ENCODE measurements at regions not wholly inside any gene's neighbourhood (a gene's known extent, or its start where the extent isn't known, plus 50 kb on each side); places are given as distances from the start of the nearest gene placed in this dataset.

DNA sequence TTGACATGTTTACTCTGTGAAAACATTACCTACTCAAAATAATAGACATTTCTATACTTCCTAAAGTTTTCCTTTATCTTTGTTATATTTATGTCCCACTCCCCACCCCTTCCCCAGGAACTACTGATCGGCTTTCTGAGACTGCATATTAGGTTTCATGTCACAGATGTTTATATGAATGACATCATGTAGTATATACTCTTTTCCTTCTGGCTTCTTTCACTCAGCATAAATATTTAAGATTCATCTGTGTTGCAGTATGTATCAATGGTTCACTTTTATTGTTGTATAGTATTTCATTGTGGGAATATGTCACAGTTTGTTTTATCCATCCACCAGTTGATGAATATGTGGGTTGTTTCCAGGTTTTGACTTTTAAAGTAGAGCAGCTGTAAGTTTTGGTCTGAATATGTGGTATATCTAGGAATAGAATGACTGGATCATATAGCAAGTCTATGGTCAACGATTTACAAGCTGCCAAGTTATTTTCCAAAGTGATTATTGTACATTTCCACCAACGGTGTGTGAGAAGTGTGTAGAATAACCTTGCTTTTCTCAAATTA, 73.8 kb upstream of the CAV2 start:
- no peak for DNase-seq

DNA sequence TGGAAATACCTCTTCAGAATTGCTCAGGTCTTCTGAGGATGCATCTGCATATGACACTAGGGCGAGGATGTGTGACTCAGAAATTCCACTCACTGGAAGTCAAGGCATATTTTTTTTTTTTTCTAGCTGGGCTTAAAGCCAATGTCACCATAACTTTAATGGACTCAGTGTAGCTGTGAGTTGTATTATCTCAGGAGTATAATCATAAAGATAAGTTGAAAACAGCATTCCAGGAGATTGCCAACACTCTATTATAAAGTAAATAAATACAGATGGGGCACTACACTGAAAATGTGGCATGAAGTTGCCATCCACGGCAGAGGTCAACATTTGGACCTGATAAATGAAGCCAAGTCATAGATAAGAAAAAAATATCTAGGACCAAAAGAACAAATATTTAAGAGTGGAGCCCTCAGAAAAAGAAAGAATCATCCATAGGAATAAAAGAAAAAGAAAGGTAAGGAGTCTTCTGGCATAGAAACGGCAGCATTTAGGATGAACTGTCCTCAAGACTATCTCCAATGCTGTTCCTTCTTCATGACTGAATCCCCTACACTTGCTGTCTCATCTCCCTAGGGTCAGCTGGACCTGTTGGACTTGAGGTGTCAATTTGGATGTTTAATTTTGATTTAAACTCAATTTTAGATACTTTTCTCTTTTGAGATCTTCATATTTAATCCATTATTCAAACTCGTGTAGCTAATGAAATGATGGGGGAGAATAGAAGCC, 72.9 kb upstream of the CAV2 start:
- DNase-seq = no peak

DNA sequence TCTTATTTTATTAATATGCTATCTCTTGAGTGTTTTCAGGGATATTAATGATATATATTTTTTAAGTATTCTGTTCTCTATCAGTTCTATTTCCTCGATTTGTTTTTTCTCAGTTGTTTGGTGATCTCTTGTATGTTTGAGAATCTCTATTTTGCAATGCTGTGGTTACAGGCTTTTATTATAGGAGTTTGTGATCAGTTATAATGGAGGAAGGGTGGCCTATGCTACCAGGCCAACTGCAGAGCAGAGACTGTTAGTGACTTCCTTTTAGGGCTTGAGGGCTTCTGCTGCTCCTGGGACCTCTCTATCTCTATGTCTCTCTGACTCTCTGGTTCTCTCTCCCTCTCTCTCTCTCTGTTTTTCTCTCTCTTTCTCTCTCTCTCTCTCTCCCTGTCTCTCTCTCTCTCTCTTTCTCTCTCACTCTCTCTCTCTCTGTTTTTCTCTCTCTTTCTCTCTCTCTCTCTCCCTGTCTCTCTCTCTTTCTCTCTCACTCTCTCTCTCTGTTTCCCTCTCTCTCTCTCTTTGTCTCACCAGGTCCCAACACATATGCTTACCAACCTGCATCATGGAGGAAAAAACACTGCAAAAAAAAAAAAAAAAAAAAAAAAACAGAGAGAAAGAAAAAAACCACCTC, 69.4 kb upstream of the CAV2 start:
- DNase-seq = no peak

DNA sequence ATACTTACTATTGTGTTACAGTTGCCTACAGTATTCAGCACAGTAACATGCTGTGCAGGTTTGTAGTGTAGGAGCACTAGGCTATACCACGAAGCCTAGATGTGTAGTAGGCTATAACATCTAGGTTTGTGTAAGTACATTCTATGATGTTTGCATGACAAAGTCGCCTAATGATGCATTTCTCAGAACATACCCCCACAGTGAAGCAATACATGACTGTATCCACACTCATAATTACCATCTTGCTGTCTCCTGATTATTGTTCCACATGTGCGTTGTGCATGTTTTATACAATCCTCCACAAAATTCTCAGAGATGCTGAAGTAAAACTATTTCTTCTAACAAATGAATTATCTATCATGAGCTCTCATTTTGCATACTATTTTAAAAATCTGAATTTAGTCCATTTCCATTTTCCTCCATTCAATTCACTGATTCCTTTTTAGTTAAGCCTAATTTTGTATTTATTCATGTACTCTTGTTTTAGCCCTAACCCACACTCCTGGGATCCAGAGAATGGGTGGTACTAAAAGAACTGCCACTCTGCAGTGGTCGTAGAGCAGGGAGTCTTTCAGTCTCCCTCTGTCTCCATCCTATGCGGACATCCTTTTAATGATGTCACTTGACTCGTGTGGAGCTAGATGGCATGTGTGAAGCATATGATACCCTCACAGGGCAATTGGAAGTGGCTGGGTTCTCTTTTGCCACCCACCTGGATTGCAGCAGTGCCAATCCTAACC, 67.6 kb upstream of the CAV2 start:
- DNase-seq = no peak

- no peak for DNase-seq
Measured at GRCh38 chr7:116432527-116432916, 67.0 kb upstream of the CAV2 start.

DNA sequence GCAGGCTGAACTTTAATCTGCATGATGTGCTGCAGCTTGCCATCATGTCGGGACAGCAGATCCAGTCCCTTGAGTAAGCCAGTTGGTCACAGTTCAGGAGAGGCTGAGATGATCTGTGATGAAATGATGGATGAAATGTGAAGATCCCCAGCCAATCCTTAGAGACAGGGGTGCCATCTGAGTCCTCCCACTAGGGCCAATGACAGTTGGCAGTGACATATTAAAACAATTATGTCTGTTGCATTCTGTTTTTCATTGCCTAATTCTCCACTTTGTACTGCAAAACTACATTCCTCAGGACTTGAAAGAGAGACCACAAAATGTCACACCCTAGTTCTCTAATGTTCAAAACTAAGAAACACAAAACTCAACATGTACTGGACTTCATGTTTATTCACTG, 66.3 kb upstream of the CAV2 start:
- DNase-seq = no peak

DNA sequence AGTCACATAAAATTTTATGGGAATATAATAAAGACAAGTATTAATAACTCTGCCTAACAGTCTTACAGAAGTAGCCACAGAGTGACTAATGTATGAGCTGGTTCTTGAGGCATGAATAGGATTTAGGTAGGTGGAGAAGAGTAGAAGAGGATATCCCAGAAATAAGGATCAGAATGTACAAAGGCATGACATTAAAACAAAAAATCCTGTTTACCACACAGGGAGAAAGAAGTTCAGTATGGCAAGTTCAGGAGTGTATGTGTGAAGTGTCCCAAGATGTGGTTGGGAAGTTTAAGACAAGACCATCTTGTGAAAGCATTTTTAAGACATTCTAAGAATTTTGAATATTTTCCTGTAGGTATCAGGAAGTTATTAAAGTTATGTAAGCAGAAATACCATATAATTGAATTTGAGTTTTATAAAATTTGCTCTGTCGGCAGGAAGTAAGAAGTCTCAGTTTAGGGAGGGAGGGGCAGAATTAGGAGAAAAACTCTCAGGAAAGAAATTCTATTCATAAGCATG, 64.7 kb upstream of the CAV2 start:
- no peak for DNase-seq

GRCh38 chr7:116436305-116436826, 63.2 kb upstream of the CAV2 start:
- no peak for DNase-seq

GRCh38 chr7:116438267-116438666, 61.3 kb upstream of the CAV2 start:
- no peak for DNase-seq

DNA sequence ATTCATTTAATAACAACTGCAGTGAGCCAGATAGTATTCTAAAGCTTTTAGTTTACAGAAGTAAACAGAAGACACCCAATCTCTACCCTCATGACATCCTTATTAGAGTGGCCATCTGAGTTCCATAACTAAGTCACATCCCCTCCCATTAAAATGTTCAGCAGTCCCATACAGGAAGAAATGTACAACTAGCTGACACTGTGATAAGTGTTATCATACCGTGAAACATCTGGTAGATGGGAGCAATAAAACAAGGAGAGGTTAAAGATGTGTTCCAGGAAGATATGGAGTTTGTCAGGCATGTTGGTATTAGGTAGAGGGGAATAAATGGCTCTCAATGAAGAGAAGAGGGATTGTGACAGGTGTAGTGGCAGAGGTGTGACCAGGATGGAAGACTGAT, 60.5 kb upstream of the CAV2 start:
- no peak for DNase-seq

DNA sequence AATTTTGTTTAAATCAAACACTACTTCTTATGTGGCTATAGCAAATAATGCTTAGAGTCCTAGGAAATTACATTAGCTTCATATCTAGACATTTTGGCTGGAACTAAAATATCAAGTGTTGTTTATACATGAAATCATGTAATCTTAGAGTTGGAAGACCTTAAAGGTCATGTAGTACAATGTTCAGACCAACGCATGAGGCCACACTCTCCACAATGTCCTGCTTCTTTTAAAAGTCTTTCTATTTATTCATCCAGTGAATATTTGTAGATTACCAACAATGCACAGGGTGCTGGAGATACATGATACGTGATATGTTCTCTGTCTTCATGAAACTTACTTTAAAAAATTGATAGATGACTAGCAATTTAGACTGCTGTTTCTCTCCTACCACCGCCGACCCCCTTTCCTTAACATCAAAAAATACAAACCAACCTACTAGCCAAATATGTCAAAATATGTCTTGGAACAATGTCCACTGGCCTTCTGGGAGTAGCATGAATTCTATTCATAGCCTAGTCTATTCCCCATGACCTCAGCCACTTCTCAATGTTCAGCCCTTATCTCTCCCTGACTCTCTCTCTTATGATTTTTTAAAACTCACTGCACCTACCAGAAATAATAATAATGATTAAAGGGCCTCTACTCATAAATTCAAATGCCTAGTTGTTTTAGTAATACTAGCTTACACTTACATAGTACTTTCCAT, 59.5 kb upstream of the CAV2 start:
- DNase-seq = no peak

- no peak for DNase-seq
Measured at GRCh38 chr7:116441534-116441933, 58.0 kb upstream of the CAV2 start.

GRCh38 chr7:116443101-116443523, 56.4 kb upstream of the CAV2 start:
- DNase-seq = no peak

DNA sequence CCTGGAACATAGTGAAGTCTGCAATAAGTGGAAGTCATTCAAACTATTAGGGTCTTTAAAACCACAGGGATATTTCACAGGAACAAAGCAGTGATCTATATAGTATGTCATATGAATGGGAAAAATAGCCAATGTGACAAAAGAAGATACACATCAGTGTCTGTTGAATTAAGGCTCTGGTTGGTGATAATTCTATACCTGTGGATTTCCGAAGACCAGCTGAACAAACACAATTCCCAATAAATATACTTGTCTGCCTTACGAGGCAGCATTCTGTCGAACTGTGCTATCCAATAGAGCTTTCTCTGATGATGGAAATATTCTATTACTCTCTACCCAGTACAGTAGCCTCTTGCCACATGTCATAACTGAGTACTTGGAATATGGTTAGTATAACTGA, 55.9 kb upstream of the CAV2 start:
- no peak for DNase-seq

DNA sequence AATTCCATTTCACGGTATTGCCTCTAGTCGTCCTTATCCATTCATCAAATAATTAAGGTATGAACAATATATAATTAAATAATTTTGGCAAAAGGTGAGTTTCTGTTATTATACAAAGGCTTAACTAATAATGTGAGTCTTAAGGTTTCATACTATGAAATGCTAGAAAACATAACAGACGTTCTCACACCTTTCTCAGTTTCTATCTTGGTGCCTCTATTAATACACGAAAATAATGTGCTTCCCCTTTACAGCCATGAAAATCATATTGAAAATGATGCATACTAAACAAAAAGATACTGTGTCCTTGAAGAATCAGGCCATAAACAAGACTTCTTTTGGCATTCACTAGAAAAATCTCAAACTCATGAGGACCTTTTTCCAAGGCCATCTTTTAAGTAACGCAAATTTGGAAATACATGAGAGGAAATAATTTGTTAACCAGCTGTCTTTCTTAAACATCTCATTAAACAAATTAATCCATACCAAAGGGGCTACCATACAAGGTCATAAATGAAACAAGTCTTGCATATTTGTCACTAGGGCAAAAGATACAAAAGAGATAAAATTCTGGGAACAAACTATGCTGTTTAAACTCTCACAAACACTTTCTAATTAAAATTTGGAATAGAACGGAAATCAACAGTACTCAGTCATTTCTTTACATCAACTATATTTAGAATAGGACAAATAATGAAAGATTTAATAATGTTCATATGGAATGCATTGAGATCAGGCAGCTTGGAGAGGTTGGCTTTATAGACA, 53.9 kb upstream of the CAV2 start:
- DNase-seq = no peak

GRCh38 chr7:116446212-116446855, 53.2 kb upstream of the CAV2 start:
- no peak for DNase-seq

DNA sequence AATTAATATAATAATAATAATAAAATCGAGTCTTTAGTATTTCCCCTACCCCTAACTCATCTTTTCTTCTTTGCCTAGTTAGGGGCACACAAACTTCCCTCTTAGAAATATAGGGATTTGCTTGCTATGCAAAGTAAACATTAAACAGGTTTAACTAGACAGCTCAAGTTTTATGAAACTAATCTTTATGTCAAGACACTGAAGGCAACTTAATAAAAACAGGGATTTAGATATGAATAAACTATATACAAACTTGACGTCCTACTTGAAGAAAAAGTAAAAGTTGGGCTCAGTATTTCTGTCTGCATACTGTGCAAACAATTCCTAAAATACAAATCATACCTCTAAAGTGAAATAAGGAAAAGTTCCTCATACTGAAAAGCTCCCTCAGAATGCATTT, 52.1 kb upstream of the CAV2 start:
- DNase-seq = no peak

DNA sequence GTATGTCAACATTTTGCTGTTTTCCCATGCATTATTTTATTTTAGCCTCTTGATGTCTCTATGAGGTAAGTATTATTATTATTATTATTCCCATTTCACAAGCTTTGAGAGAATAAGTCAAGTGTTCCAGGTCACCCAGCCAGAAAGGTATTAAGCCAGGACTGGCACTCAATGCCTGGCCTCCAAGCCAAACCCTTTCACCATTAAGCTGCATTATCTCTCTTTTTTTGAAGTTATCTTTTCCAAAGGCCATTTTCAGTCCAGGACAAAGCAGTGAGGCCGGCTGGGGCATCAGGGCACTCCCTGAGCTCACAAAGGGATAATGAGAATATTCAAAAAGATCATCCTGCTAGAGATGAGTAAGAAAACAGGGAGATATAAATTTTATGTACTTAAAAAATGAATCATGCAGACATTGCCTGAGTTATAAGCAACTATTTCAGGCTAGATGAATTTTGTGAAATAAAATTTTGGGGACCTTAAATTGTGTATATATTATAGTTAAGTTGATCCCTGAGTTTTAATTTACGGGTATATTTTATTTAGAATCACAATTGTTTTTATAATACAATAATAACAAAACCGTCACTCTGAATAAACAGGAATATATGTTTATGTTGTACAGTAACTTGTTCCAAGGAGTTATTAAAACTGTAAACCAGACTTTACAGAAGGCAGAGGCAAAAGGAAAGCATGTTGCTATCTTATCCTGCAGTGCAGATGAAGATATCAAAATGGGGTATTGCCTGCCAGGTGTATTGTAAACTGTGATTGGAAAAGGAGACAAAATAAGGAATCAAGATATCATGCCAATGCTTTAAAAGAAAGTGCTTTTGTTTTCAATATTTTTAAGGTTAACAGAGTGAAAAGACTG, 51.3 kb upstream of the CAV2 start:
- no peak for DNase-seq

DNA sequence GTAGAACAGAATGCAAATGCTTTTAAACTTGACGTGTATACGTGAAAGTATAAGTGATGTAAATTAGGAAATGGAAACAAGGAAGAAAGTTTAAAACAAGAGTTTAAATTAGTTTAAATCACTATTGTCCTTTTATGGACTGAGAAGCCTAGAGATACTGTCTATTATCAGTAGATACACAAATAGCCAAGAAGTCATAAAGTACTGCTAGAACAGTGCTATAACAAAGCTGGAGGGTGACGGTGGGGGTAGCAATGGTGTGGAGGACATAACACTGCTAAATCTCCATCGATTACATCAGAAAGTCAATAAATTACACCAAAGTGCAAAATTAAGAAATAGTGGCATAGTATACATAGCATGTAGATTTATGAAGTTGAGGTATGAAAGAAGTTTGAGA, 50.1 kb upstream of the CAV2 start:
- no peak for DNase-seq

Data from stimulated activated CD4-positive, alpha-beta T cell treated with anti-CD3 and anti-CD28 coated beads, Interleukin-15, amount 100 ng/mL, for 24 hours (primary cell).